GM23338 (cell line): ENCODE measurements at regions not wholly inside any gene's neighbourhood (a gene's known extent, or its start where the extent isn't known, plus 50 kb on each side); places are given as distances from the start of the nearest gene placed in this dataset.

Experiments
- ATAC-seq: fragments of 200-7000 bp; cut with Tn5 transposase; 3 replicates; pipeline ENCODE4 v1.9.1; 2020
- DNase-seq: peaks from one replicate; pipeline ENCODE4 v3.0.0-alpha.2; 2015; ENCODE audit warnings: low spot score
- H2AFZ ChIP-seq: fragments of 200-600 bp; sonication (generic); 2 replicates; pipeline ENCODE4 v1.8.0; 2016; ENCODE audit warnings: antibody characterized with exemption, mild to moderate bottlenecking, moderate library complexity
- H3F3A ChIP-seq: fragments of 200-600 bp; sonication (generic); replicated peaks from 2 replicates; pipeline ENCODE4 v1.8.0; 2017; ENCODE audit warnings: antibody characterized with exemption, mixed run types, low read depth
- H3K27ac ChIP-seq: fragments of 200-600 bp; sonication (generic); 2 replicates; pipeline ENCODE4 v1.6.1; 2016; ENCODE audit warnings: low read depth
- H3K27me3 ChIP-seq: fragments of 200-600 bp; sonication (generic); 2 replicates; pipeline ENCODE4 v1.8.0; 2016; ENCODE audit warnings: mild to moderate bottlenecking, mixed run types, moderate library complexity; ENCODE audit not compliant: insufficient read depth
- H3K36me3 ChIP-seq: fragments of 200-600 bp; sonication (generic); 2 replicates; pipeline ENCODE4 v1.8.0; 2016; ENCODE audit warnings: mild to moderate bottlenecking; ENCODE audit not compliant: insufficient read depth
- H3K4me1 ChIP-seq: fragments of 200-600 bp; sonication (generic); 2 replicates; pipeline ENCODE4 v1.8.0; 2016; ENCODE audit warnings: mild to moderate bottlenecking, moderate library complexity; ENCODE audit not compliant: insufficient read depth
- H3K4me2 ChIP-seq: fragments of 200-600 bp; sonication (generic); 2 replicates; pipeline ENCODE4 v1.7.1; 2017; ENCODE audit warnings: mixed run types
- H3K4me3 ChIP-seq: fragments of 200-600 bp; sonication (generic); 2 replicates; pipeline ENCODE4 v1.6.1; 2016; ENCODE audit warnings: mixed run types
- H3K79me2 ChIP-seq: fragments of 200-600 bp; sonication (generic); replicated peaks from 2 replicates; pipeline ENCODE4 v1.8.0; 2017; ENCODE audit warnings: mild to moderate bottlenecking; ENCODE audit not compliant: insufficient read depth
- H3K9me2 ChIP-seq: fragments of 200-600 bp; sonication (generic); 2 replicates; pipeline ENCODE4 v1.8.0; 2017; ENCODE audit not compliant: insufficient read depth
- H4K20me1 ChIP-seq: fragments of 200-600 bp; sonication (generic); replicated peaks from 2 replicates; pipeline ENCODE4 v1.8.0; 2017; ENCODE audit warnings: mild to moderate bottlenecking; ENCODE audit not compliant: insufficient read depth
- H3K27ac Mint-ChIP-seq: 2 replicates; pipeline ENCODE4 v1.8.0; 2020; ENCODE audit warnings: inconsistent platforms, mild to moderate bottlenecking, moderate library complexity, mixed read lengths
- H3K27me3 Mint-ChIP-seq: 3 replicates; pipeline ENCODE4 v1.8.0; 2022; ENCODE audit warnings: low read depth, mild to moderate bottlenecking, moderate library complexity, mixed read lengths, inconsistent platforms; ENCODE audit not compliant: insufficient read depth, poor library complexity
- H3K36me3 Mint-ChIP-seq: 3 replicates; pipeline ENCODE4 v1.8.0; 2021; ENCODE audit warnings: low read depth, mild to moderate bottlenecking, inconsistent platforms, moderate library complexity, mixed read lengths
- H3K4me1 Mint-ChIP-seq: 3 replicates; pipeline ENCODE4 v1.8.0; 2020; ENCODE audit warnings: mild to moderate bottlenecking, inconsistent platforms, mixed read lengths
- H3K4me3 Mint-ChIP-seq: 3 replicates; pipeline ENCODE4 v1.8.0; 2021; ENCODE audit warnings: moderate library complexity, mild to moderate bottlenecking, inconsistent platforms, mixed read lengths
- H3K9me3 Mint-ChIP-seq: 3 replicates; pipeline ENCODE4 v1.8.0; 2020; ENCODE audit warnings: moderate library complexity, mild to moderate bottlenecking, inconsistent platforms, mixed read lengths
- ETS1 ChIP-seq: IDR thresholded peaks from 2 replicates; pipeline ENCODE4 v1.6.1; 2016; ENCODE audit warnings: antibody characterized with exemption
- EZH2phosphoT487 ChIP-seq: fragments of 200-600 bp; sonication (generic); IDR thresholded peaks from one replicate; pipeline ENCODE4 v1.8.1; 2018; ENCODE audit warnings: antibody characterized with exemption; ENCODE audit not compliant: unreplicated experiment
- NANOG ChIP-seq: IDR thresholded peaks from 2 replicates; pipeline ENCODE4 v1.6.1; 2016; ENCODE audit warnings: antibody characterized with exemption, borderline replicate concordance
- REST ChIP-seq: IDR thresholded peaks from one replicate; pipeline ENCODE4 v1.6.1; 2018; ENCODE audit warnings: antibody characterized with exemption; ENCODE audit not compliant: unreplicated experiment
- STAT1 ChIP-seq: IDR thresholded peaks from one replicate; pipeline ENCODE4 v1.6.1; 2016; ENCODE audit warnings: antibody characterized with exemption; ENCODE audit not compliant: unreplicated experiment
- ZNF462 ChIP-seq: fragments of 250-450 bp; sonication (Bioruptor Pico); IDR thresholded peaks from 2 replicates; pipeline ENCODE4 v1.5.0; 2020; ENCODE audit warnings: mild to moderate bottlenecking, moderate library complexity

- no peaks in the 10 kb centered on the region for H3F3A ChIP-seq
- H4K20me1 ChIP-seq: no peaks in the 10 kb centered on the region
- H3K27ac ChIP-seq: no peak overlapping the region
- Mint-ChIP-seq H3K9me3 (no peaks in the 10 kb centered on the region; the same call in 2 of the 3 replicates), H3K4me3 (no peak overlapping the region), H3K27ac (no peak overlapping the region), H3K4me1 (peaks cover 18% of the 10 kb centered on the region), H3K27me3 (peaks cover 6% of the 10 kb centered on the region), H3K36me3 (no peaks in the 10 kb centered on the region)
- no peak overlapping the region for H3K4me2 ChIP-seq
- no peaks in the 10 kb centered on the region for H3K79me2 ChIP-seq
- DNase-seq (peak; percentile 58), ATAC-seq (peak; percentile 81)
- no peaks in the 10 kb centered on the region for H3K36me3 ChIP-seq
- no peak for TF ChIP-seq ZNF462
- no peak for TF ChIP-seq ETS1
- TF ChIP-seq EZH2phosphoT487: no peak
- no peak for TF ChIP-seq REST
- no peak for TF ChIP-seq NANOG
- TF ChIP-seq STAT1: no peak
- no peak overlapping the region for H3K4me3 ChIP-seq
- H3K9me2 ChIP-seq: no peaks in the 10 kb centered on the region
- peaks cover 8% of the 10 kb centered on the region; the same call in 1 of the 2 replicates for H3K4me1 ChIP-seq
- H3K27me3 ChIP-seq: no peaks in the 10 kb centered on the region
- no peak overlapping the region for H2AFZ ChIP-seq
These were observed 66.7 kb upstream of the PPP1R12A start for GRCh38 chr12:80001562-80001961.
